ENCODE measurements at regions not wholly inside any gene's neighbourhood (a gene's known extent, or its start where the extent isn't known, plus 50 kb on each side); places are given as distances from the start of the nearest gene placed in this dataset.
"Not testable (repeated sequence)": the region's sequence is repeated elsewhere in the genome, so short reads cannot be mapped to it uniquely, and the experiment has no call there.

DNA sequence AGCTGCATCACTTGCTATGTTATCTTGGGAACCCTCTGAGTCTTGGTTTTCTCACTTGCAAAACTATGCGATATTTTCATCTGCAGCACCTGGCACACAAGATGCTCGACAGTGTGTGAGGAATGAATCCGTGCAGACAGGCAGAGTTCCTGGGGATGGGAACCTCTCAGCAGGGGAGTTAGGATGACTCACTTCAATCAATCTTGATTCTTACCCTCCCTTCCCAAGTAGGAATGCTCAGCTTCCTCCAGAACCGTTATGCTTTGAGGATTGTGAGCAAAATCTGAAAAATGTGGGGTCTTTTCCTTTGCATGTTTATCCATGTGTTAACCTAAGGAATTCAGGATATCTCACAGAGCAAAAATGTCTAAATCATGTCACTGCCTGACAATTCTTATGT lies 68.9 kb upstream of the HNF1B start:
- Histone ChIP-seq H3K36me3 (replicated peaks in 1 of 2) (no peaks in the 10 kb centered on the region), H3K27me3 (peaks cover 11% of the 10 kb centered on the region), H3K4me1 (replicated peaks in 1 of 2) (peaks cover 0 to 3% of the 10 kb centered on the region in 2 donors), H3K4me3 (no peak overlapping the region), H3K27ac (no peak overlapping the region), H3K9me3 (replicated peaks in 1 of 3) (no peaks in the 10 kb centered on the region)
- intact Hi-C loops (cut with DNase I) = no loop called here
- 30 to 41% (median 35%) methylated on average over 4 of the region's 4 CpGs for WGBS, 4 donors
- TF ChIP-seq POLR2A (IDR thresholded peaks at IDR 0.05) = no peak
- TF ChIP-seq, protein P1, sequence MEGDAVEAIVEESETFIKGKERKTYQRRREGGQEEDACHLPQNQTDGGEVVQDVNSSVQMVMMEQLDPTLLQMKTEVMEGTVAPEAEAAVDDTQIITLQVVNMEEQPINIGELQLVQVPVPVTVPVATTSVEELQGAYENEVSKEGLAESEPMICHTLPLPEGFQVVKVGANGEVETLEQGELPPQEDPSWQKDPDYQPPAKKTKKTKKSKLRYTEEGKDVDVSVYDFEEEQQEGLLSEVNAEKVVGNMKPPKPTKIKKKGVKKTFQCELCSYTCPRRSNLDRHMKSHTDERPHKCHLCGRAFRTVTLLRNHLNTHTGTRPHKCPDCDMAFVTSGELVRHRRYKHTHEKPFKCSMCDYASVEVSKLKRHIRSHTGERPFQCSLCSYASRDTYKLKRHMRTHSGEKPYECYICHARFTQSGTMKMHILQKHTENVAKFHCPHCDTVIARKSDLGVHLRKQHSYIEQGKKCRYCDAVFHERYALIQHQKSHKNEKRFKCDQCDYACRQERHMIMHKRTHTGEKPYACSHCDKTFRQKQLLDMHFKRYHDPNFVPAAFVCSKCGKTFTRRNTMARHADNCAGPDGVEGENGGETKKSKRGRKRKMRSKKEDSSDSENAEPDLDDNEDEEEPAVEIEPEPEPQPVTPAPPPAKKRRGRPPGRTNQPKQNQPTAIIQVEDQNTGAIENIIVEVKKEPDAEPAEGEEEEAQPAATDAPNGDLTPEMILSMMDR (IDR thresholded peaks at IDR 0.05) = no peak
- DNase-seq = no peak

DNA sequence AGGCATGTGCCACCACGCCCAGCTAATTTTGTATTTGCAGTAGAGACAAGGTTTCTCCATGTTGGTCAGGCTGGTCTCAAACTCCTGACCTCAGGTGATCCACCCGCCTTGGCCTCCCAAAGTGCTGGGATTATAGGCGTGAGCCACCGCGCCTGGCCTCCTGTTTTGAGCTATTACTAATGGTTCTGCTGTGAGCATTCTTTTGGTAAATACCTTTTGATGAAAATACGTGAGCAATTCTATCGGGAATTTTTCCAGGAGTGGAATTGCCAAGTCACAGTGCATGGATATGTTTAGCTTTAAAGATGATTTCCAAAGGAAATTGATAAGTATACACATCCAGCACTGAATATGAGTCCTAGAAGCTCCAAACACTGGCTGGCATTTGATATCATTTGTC lies 64.0 kb upstream of the HNF1B start:
- H3K27me3 ChIP-seq; H3K4me1 ChIP-seq (replicated peaks in 1 of 2); H3K4me3 ChIP-seq; H3K36me3 ChIP-seq (replicated peaks in 1 of 2); DNase-seq; H3K9me3 ChIP-seq (replicated peaks in 1 of 3); intact Hi-C loops (cut with DNase I); H3K27ac ChIP-seq: not testable (repeated sequence)
- 83 to 91% (median 90%) methylated on average over 7 of the region's 7 CpGs for WGBS, 4 donors

DNA sequence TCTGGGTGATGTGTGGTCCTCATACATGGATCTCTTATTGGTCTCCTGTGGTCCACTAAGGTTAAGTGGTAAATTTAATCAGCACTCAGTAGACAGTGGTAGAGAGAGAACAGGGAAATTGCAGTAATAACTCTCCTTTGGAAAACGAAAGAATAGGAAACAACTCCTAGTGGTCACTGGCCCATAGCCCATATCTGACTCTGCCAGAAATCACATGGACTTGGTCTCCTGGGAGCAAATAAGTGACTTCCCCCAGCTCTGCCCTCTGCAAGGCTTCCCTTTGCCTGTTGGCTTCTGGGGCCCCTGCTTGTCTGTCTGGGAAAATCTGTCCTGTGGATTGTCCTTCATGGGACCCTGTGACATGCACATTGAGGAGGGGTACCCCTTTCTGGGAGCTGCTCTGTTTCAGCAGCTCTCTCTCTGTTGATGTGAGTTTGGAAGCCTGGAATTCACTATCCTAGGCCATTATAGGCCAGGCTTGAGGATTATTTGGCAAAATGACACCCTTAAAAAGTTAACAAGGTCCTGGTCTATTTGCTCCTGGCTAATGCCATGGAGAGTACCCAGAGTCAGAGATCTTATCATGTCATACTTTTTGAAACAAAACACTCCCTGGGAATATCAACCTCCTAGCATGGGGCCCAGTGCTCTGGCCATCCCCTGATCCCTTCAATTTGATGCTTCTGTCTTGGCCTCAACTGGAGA lies 58.0 kb upstream of the HNF1B start:
- H3K36me3 ChIP-seq (replicated peaks in 1 of 2) = no peaks in the 10 kb centered on the region
- H3K4me3 ChIP-seq = no peak overlapping the region
- TF ChIP-seq, protein P1 (IDR thresholded peaks at IDR 0.05) = no peak
- no peak for TF ChIP-seq POLR2A (IDR thresholded peaks at IDR 0.05)
- peaks cover 8% of the 10 kb centered on the region in 2 donors for H3K4me1 ChIP-seq (replicated peaks in 1 of 2)
- peak; percentile 34 to 69 (median 57) for DNase-seq
- H3K9me3 ChIP-seq (replicated peaks in 1 of 3) = no peaks in the 10 kb centered on the region
- no peaks in the 10 kb centered on the region for H3K27me3 ChIP-seq
- 6 to 20% (median 12%) methylated on average over 1 of the region's 1 CpG for WGBS, 4 donors
- intact Hi-C loops (cut with DNase I) = no loop called here
- peak overlapping the region in 1 of 5 donors; percentile 27 for H3K27ac ChIP-seq

DNA sequence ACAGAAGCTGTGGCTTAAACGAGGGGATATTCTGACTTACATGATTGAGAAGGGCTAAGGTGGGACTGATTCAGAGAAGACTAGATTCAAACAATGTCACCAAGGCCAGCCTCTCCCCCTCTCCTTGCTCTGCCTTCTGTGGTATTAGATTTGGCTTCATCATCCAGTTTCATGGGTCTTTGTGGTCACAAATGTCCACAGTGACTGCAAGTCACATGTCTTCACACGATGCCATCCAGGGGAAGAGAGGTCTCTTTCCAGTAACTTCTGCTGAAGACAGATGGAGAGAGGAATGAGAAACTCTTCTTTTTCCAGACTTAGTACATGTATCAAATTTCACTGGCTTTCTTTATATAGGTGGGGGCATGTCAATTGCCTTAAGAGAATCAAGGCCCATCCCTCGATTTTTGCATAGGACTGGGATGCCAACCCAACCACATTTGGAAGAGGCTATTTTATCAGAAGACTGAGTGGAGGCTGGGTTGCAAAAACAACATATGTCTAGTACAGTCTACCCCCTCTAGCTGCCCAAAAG lies 57.3 kb upstream of the HNF1B start:
- intact Hi-C loops (cut with DNase I) = no loop called here
- DNase-seq = no peak
- 72 to 83% (median 76%) methylated on average over 3 of the region's 3 CpGs for WGBS, 4 donors
- Histone ChIP-seq H3K27me3 (no peaks in the 10 kb centered on the region), H3K27ac (peak overlapping the region in 1 of 5 donors; percentile 27), H3K4me3 (no peak overlapping the region), H3K9me3 (replicated peaks in 1 of 3) (no peaks in the 10 kb centered on the region), H3K36me3 (replicated peaks in 1 of 2) (no peaks in the 10 kb centered on the region), H3K4me1 (replicated peaks in 1 of 2) (peaks cover 8% of the 10 kb centered on the region in 2 donors)
- TF ChIP-seq, protein P1 (IDR thresholded peaks at IDR 0.05) = no peak
- no peak for TF ChIP-seq POLR2A (IDR thresholded peaks at IDR 0.05)

DNA sequence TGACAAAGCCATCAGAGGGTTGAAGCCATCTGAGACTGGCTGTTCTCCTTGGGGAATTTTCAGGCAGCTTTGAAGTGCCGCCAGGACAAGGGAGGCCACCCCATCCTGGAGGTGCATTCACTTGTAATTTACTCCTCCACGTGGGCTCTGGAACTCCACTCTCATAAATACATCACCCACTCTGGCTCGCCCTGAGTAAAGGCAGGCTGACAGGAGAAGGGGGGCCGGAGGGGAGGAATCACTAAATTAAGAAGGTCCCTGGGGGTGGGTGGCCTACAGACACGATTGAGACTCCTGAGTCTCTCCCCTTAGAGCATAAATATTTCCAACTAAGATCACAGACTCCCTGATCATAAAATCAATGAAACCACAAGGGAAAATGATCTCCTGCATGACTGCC lies 56.3 kb upstream of the HNF1B start:
- WGBS, 4 donors = 51 to 65% (median 62%) methylated on average over 5 of the region's 5 CpGs

More for the DNA sequence above, 56.3 kb upstream of the HNF1B start:
- TF ChIP-seq POLR2A (IDR thresholded peaks at IDR 0.05) = no peak
- TF ChIP-seq, protein P1 (IDR thresholded peaks at IDR 0.05) = no peak
- no peaks in the 10 kb centered on the region for H3K36me3 ChIP-seq (replicated peaks in 1 of 2)
- peaks cover 8% of the 10 kb centered on the region in 2 donors for H3K4me1 ChIP-seq (replicated peaks in 1 of 2)
- H3K9me3 ChIP-seq (replicated peaks in 1 of 3) = no peaks in the 10 kb centered on the region
- H3K4me3 ChIP-seq = no peak overlapping the region
- no peak for DNase-seq
- H3K27ac ChIP-seq = no peak overlapping the region
- intact Hi-C loops (cut with DNase I) = no loop called here
- no peaks in the 10 kb centered on the region for H3K27me3 ChIP-seq

Data from adrenal gland (tissue), 9 donors.